Upper lobe of left lung (tissue), 4 donors: ENCODE measurements at regions not wholly inside any gene's neighbourhood (a gene's known extent, or its start where the extent isn't known, plus 50 kb on each side); places are given as distances from the start of the nearest gene placed in this dataset.
"Not testable (repeated sequence)": the region's sequence is repeated elsewhere in the genome, so short reads cannot be mapped to it uniquely, and the experiment has no call there.

Source experiments
- POLR2A ChIP-seq, 4 donors: fragments of 450-650 bp; IDR thresholded peaks; one replicate each; pipeline ENCODE4 v1.5.1; 2016 to 2017; ENCODE audit warnings: antibody characterized with exemption in 4 of 4, mild to moderate bottlenecking in 2 of 4
- TF ChIP-seq, protein P1 (sequence below), 6 experiments: fragments of 450-650 bp in 4 of 6; fragments of 200-600 bp in 2 of 6; sonication (generic) in 2 of 6; IDR thresholded peaks; one replicate each; pipeline ENCODE4 v1.5.1; 2016 to 2019; ENCODE audit warnings: antibody characterized with exemption in 6 of 6

DNA sequence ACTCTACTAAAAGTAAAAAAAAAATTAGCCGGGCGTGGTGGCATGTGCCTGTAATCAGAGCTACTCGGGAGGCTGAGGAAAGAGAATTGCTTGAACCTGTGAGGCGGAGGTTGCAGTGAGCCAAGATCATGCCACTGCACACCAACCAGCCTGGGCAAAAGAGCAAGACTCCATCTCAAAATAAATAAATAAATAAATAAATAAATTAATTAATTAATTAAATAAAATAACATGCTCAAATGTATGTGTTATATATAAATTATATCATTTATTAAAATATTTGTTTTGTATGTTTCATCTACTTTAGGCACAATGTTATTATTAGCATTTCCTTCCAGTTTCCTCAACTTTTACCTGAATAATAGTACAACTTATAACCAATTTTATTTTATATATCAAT, 229.6 kb downstream of the ALG10 start:
- not testable (repeated sequence) for TF ChIP-seq POLR2A (IDR thresholded peaks at IDR 0.05)
- TF ChIP-seq, protein P1, sequence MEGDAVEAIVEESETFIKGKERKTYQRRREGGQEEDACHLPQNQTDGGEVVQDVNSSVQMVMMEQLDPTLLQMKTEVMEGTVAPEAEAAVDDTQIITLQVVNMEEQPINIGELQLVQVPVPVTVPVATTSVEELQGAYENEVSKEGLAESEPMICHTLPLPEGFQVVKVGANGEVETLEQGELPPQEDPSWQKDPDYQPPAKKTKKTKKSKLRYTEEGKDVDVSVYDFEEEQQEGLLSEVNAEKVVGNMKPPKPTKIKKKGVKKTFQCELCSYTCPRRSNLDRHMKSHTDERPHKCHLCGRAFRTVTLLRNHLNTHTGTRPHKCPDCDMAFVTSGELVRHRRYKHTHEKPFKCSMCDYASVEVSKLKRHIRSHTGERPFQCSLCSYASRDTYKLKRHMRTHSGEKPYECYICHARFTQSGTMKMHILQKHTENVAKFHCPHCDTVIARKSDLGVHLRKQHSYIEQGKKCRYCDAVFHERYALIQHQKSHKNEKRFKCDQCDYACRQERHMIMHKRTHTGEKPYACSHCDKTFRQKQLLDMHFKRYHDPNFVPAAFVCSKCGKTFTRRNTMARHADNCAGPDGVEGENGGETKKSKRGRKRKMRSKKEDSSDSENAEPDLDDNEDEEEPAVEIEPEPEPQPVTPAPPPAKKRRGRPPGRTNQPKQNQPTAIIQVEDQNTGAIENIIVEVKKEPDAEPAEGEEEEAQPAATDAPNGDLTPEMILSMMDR (IDR thresholded peaks at IDR 0.05): not testable (repeated sequence)
